PFSK-1 (cell line): ENCODE measurements at regions not wholly inside any gene's neighbourhood (a gene's known extent, or its start where the extent isn't known, plus 50 kb on each side); places are given as distances from the start of the nearest gene placed in this dataset.

ENCODE experiments used
- POLR2AphosphoS5 ChIP-seq: IDR thresholded peaks from 2 replicates; pipeline ENCODE4 v1.6.1; 2012; ENCODE audit warnings: low read depth, mild to moderate bottlenecking, control low read depth, low read length, moderate library complexity
- TAF1 ChIP-seq: IDR thresholded peaks from 2 replicates; pipeline ENCODE4 v1.6.1; 2012; ENCODE audit warnings: low read length, control low read depth, borderline replicate concordance; ENCODE audit not compliant: insufficient read depth

DNA sequence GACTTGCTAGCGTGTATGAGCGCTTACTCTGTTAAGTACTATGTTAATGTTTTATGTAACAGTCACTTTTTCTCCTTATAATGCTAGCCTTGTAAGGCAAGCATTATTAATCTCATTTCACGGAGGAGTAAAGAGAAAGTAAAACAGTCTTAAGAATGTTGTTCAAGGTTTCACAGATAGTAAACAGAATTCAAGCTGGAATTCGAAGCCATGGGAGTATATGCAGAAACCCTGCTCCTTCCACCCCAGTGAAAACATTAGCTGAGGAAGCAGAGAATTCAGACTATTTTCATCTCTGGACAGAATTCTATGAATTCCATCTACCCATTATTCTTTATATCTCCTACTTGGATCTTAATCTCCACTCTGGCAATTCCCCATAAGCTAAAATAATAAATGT is 1028.3 kb upstream of the WWC1 start:
- TF ChIP-seq POLR2AphosphoS5 (no peak), TAF1 (no peak)
